Activated CD8-positive, alpha-beta memory T cell treated with anti-CD3 and anti-CD28 coated beads for 4 hours (primary cell): ENCODE measurements at regions not wholly inside any gene's neighbourhood (a gene's known extent, or its start where the extent isn't known, plus 50 kb on each side); places are given as distances from the start of the nearest gene placed in this dataset.

Experiments used
- DNase-seq, 2 donors: peaks; one replicate each; pipeline ENCODE4 v3.0.0-alpha.2; 2020; ENCODE audit warnings: low read depth in 2 of 2

DNA sequence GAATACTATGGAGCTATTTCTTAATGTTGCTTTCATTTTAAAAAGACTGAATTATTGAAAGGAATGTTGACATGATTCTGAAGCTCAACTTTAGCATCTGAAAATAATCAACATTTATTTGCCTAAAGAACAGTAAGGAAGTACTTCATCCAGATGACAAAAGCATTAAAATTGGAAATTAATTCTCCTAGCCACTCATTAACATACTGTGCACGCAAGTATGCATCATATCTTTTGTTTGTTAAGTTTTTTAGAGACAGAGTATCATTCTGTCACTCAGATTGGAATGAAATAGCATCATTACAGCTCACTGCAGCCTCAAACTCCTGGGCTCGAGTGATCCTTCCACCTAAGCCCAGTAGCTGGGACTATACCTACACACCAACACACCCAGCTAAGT, 632.1 kb upstream of the ALCAM start:
- no peak for DNase-seq

DNA sequence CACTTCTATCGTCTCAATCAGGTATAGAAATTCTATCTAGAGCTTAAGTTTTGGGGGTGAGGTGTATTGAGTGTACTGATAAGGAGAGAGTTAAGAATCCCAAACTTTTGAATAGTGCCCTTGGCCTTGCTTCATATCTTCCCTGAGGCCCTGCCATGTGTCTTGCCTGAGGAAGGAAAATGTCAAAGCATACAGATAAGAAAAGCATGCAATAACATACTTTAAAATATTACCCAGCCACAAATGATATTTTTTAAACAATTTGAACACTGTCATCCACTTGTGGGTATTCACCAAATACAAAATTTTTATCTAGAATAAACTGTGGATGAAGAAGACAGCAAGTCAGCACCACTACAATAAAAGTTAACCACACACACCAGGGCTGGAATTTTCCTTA, 631.0 kb upstream of the ALCAM start:
- no peak for DNase-seq

DNA sequence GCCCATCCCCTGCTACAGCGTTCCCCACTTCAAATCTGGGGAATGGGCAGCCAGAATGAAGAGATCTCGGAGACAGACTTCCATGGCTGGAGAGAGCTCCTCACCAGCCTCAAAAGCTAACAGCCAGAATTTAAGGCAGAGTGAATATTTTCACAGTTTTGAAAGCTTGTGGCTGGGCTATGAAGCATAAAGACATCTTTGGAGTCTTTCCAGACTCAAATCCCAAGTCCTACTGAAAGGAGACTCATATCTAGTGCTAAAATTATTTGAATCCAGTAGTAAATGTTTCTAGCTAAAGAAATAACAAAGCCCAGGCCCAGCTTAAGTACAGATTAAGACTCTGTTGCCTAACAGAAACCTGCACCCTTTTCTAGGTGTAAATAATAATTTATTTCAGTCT, 628.4 kb upstream of the ALCAM start:
- DNase-seq = no peak

DNA sequence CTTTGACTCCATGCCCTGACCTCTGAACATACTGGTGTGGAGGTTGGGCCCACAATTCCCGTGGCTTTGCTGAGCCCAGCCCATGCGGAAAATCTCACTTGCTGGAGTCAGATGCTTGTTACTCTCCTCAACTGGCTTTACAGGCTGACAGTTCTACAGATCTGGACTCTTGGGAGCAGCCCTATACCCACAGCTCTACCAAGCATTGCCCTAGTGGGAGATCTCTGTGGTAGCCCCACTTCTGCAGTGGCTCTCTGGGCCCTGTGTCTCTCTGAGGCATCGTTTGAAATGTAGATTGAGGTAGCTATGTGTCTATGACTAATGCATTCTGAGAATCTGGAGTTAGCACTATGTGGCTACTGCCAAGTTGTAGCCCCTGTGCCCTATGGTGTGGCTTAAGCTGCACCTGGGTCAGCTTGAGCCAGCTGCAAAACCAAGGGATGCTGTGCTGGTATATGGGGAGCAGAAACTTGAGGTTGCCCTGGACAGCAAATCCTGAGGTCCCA, 625.8 kb upstream of the ALCAM start:
- DNase-seq = no peak

DNA sequence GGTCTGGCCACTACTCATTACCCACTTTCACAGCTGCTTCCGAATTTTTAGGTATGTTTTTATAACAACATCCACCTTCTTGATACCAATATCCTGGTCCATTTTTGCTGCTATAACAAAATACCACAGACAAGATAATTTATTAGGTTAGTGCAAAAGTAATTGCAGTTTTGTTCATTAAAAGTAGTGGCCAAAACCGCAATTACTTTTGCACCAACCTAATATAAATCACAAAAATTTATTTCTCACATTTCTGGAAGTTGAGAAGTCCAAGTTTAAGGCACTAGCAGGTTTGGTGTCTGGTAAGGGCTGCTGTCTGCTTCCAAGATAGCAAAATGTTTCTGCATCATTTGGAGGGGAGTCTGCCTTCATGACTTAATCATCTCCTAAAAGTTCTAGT, 624.7 kb upstream of the ALCAM start:
- DNase-seq = no peak

DNA sequence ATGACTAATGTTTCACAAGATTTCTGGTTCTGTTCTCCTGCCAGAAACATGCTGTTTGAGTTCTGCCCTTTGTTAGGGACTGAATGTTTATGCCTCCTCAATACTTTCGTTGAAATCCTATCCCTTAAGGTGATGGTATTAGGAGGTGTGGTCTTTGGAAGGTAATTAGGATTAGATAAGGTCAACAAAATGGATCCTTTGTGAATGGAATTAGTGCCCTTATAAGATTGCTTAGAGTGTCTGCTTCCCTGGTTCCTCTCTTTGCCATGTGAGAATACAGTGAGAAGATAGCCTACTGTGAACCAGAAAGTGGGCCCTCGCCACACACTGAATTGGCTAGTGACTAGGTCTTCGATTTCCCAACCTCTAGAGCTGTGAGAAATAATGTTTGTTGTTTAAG, 621.4 kb upstream of the ALCAM start:
- no peak for DNase-seq

DNA sequence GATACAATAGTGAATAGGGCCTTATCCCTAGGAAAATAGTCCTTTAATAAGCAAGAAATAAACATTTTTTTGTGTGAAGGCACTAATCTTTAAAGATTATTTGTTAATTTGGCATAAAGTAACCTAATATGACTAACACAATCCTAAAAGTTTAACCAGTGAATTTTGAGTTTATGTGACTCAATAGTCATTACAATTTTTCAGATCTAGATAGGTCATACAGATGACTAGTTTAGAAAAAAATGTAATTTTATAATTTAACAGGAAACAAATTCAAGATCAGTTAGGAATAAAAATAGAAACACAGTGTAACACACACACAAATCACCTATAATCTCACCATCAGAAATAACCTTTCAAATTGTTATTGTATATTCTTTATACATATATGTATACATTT, 620.7 kb upstream of the ALCAM start:
- no peak for DNase-seq

DNA sequence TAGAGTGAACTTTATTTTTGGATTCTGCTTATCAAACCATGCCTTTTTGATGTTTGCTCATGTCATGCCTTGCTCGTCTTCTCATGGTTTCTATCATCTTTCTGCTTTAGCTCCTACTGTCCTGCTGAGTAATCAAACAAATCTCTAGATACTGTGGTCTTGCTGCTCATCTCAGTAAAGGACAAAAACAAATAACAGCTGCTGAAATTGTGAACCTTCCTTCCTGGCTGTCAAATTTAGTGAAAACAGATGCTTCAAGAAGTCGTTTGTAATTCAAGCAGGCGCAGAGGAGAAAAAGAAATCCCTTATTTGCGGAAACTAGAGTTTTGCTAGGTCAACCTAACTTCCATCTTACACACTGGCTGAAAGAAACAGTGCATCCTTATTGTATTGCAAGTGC, 616.1 kb upstream of the ALCAM start:
- no peak for DNase-seq

DNA sequence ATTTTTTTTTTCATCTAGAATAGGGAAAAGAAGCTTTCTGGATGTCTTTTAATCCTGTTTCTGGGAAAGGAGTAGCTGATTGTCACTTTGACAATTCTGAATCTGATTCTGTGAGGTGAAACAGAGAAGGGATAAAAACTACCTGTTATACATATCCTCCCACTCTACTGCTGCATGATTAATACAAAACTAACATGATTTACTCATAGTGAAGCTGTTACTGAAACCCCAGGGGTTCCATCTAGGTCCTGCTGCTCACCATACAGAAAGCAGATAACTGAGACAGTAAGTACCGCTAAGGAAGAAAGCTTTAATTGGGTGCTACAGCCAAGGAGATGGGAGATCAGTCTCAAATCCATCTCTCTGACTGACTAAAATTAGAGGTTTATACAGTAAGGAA, 610.9 kb upstream of the ALCAM start:
- no peak for DNase-seq

DNA sequence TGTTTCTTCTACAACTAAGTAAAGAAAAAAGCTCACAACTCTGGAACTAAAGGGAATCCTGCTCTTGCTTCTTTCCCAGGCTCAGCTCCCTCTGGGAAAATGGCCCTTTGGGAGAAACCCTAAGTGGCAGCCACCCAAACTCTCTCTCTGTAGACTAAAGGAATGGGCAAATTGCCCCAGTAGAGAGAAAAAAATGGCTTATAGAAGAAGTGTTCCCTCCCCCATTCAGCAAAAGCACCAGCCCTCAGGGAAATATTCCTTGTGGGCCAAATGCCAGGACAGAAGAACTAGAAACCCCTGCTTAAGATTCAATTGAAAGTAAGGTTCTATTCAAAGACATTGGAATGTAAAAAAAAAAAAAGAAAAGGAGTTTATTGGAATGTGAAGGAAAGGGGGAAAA, 603.7 kb upstream of the ALCAM start:
- no peak for DNase-seq

DNA sequence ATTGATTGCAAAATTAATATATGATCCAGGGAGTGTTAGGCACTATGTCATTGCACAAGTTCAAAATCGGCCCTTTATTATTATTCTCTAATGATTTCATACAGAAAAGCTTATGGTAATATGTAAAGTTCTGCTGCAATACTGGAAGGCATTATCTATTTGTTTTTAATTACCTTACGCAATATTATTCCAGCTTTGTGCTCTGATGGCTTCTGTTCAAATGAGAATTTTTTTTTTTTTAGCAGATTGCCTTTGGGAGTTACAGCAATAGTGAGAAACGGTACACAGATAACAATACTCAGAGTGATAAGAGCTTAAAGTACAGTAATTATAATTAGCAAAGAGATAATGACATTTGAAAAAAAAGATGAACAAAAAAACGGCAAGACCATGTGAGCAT, 602.2 kb upstream of the ALCAM start:
- DNase-seq = no peak

DNA sequence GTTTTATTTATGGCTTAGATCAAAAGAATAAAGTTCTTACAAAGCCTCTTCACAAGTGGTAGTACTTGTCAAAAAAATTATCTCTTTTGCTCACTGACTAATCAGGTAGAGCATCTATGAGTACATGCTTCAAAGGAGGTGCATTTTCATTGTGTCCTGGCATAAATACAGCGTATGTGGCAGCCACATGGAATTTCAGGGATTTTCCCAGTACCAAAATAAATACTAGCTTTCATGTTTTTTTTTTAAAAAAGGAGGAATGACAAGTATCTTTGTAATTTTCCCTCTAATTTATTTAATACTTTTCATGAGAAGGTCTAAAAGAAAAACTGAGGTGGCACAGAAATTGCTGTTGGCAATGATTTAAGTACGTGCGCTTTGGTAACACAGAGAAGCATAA, 597.8 kb upstream of the ALCAM start:
- no peak for DNase-seq

DNA sequence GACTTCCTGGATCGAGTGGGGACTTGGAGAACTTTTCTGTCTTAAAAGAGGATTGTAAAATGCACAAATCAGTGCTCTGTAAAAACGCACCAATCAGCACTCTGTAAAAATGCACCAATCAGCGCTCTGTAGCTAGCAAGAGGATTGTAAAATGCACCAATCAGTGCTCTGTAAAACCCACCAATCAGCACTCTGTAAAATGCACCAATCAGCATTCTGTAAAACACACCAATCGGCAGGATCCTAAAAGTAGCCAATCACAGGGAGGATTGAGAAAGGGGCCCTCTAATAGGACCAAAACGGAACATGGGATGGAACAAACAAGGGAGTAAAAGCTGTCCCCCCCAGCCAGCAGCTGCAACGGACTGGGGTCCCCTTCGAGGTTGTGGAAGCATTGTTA, 587.4 kb upstream of the ALCAM start:
- no peak for DNase-seq

DNA sequence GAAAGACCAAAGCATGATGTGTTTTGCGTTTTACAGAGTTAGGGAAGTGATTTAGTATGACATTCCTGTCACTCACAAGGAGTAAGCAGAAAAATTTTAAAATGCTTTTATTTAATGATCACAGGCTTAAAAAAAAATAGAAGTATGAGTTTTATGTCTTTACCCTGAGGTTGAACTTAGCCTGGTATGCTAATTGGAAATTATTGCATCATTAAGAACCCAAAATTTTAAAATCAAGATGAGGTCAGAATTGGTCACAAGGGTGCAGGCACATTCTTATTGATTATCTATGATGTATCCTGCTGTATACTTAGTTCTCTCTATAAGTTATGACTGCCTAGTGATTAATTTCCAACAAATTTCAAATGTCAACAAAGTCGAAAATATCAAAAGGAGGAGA, 585.6 kb upstream of the ALCAM start:
- DNase-seq = no peak

DNA sequence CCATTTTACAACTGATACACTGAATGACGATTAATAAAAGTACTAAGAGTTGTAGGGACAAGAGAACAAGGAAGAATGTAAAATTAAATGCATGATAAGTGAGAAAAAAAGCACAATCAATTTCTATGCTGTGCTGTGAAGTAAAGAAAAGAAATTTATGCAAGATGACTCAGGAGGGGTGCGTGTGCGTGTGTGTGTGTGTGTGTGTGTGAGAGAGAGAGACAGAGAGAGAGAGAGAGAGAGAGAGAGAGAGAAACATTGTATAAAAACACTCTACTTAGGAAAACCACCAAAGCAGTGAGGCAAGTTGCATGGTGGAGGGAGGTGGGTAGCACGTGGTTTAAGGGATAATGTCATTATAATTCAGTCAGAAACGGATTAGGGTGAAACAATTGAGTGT, 580.8 kb upstream of the ALCAM start:
- no peak for DNase-seq

DNA sequence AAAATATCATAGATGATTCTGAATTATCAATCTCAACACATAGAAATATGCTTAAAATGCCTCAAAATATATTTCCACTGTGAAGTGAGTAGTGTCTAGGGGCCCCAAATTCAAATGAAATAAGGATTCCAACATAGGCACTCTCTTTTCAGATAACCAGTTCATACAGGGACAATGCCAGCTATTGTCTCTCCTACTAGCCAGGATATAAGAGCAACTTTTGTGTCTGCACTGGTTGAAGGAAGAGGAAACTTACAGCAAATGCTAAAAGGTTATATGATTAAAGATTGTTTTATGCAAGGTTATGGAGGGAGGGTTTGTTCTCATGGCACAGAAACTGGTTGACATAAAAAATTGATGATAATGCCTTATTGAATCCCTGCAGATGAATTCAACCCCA, 579.4 kb upstream of the ALCAM start:
- no peak for DNase-seq

DNA sequence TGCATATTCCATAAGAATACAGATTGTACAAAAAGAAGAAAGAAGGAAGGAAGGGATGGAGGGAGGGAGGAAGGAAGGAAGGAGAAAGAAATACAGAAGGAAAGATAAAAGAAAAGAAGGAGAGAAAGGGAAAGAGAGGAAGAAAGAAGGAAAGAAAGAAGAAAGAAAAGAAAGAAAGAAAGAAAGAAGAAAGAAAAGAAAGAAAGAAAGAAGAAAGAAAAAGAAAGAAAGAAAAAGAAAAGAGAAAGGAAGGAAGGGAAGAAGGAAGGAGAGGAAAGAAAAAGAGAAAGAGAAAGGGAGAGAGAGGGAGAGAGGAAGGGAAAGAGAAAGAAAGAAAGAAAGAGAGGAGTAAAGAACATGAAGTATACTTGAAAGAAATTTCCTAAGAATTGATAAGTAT, 577.9 kb upstream of the ALCAM start:
- DNase-seq = no peak

DNA sequence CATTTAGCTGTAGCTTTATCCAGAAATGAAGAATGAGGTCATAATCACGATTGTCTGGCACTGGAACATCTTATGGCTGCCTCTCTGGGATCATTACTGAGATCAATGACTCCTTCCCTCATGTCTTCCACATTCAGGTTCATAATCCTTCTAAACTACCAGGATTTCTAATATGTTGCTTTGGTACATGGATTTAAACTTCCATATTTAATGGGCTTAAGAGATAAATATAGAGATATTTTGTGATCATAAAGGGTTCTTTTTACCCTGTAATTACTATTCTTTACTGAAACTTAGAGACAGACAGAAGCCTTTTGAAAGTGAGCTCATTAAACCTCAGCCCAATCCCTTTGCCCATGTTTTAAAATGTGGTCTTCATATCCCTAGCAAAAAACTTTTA, 575.4 kb upstream of the ALCAM start:
- no peak for DNase-seq

DNA sequence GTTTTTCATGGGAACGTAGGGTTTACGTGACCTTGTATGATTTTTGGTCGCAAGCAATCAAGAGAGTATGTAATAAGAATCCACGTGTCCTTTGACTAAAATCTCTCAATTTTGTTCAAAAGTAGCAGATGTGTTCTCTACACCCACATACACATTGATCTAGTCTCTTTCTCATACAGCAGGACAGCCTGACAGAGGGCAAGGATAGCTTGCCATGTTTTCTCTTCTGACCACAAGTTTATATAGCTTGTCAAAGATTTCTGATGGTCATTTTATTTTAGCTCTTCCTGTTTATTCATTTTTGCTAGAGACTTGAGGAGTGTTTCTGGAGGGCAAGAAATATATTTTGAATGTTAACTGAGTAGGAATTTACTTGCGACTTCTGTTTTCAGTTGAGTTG, 570.2 kb upstream of the ALCAM start:
- DNase-seq = no peak

DNA sequence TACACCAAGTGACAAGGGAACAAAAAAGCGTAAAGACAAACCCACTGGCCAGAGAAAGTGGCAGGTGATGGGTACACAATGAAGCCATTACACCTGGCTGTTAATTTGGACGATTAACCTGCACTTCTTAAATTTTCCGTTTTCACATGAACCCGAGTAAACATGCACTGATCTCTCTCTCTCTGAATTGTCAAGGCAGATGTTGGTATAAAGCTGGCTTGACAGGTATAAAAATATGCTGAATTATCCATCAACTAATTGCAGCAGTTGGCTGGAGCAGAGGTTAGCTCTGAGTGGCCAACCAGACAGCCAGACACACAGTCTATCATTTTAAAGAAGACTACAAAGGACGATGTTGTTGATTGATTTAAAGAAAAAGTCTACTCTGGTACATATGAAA, 561.7 kb upstream of the ALCAM start:
- no peak for DNase-seq

DNA sequence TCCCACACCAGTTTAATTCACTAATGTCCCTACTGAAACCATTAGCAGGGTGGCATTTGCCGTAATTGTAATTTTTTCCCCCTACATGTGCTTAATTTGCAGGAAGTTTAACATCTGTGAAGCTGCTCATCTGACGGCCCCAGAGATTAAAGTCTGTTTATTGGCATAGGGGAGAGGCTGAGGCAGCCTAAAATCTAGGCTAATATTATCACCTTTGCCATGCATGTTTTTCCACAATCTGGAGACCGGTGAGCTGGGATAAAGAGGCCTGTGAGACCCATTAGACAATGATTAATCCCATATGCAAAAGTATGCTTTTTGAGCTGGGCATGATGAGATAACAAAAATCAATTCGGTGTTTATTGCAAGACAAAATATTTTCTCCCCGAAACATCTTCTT, 561.2 kb upstream of the ALCAM start:
- no peak for DNase-seq

DNA sequence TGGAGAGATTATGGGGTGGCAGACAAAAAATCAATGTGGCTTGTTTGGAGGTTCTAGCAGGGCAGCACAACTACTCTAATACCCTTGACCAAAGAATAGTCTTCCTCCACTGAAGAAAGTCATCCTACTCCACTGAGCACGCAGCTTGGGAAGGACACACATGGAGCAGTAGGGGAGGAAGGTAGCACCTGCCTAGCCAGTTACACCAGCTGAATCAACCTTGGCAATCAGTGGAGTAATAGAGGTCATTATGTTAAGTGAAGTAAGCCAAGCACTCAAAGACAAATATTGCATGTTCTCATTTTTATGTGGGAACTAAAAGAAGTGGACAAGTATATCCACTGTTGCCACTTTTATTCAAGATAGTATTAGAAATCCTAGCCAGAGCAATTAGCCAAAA, 555.8 kb upstream of the ALCAM start:
- DNase-seq = no peak

DNA sequence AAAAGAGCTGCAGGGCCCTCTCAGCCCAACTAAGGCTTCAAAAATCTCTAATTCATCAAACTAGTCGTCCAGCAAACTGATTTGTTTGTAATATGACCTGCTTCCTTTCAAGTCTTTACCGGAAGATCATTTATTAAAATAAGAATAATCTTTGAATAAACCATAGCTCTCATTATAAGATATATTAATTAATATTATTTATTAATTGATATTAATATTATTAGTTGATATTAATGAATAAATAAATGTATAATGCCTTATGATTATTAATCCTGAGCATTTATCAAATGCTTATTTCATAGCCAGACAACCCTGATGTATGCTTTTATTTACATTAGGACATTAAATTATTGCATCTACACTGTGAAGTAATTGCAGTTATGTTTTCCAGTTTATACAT, 550.7 kb upstream of the ALCAM start:
- no peak for DNase-seq

DNA sequence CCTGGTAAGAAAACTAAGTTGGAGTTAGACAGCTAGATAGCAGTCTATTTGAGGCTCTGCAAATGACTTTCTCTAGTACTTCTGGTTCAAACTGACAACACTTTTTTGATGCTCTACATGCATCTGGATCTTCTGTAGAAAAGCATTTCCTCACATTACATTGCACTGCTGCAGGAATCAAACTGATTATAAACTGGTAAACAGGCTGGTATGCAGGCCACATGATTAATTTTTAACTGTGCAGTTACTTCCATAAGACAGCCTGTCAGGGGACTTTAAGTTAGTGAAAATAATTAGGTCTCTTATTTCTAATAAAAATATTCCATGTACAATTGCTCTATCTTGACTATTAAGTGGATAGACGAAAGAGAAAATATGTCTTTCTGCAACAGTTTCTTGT, 550.0 kb upstream of the ALCAM start:
- DNase-seq = no peak

DNA sequence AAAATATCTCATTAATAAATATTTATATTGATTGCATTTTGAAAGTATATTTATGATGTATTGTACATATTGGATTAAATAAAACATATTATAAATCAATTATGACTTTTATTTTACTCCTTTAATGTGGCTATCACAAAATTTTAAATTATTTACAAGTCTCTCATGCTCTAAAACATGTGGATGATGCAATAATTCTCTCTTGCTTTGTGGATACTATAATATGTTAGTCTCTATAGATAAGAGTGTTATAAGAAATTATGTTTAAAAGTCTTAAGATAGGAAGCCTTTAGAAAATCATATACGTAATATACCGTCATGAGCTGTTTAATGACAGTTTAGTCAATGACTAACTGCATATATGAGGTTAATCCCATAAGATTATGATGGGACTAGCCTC, 547.4 kb upstream of the ALCAM start:
- DNase-seq = no peak
